GM12878 (cell line): ENCODE measurements at regions not wholly inside any gene's neighbourhood (a gene's known extent, or its start where the extent isn't known, plus 50 kb on each side); places are given as distances from the start of the nearest gene placed in this dataset.

Experiments
- ATAC-seq: fragments of 200-7000 bp; cut with Tn5 transposase; 3 replicates; pipeline ENCODE4 v1.9.1; 2020; ENCODE audit warnings: mild to moderate bottlenecking, moderate library complexity
- BruUV-seq: library from RNA; stranded (reverse); fragments of 400-500 nt; replicated peaks from 2 replicates; lab custom pipeline; 2021; lab: Mats Ljungman, UMichigan
- CTCF ChIA-PET: fragments of 300-600 bp; sonication (Branson Sonifier 250); formaldehyde crosslinking; extraction: SDS; loops from one replicate; lab custom pipeline; 2021; ENCODE audit warnings: inconsistent platforms; lab: Yijun Ruan, JAX
- POLR2A ChIA-PET: fragments of 350-600 bp; formaldehyde crosslinking; extraction: SDS; loops from one replicate; lab custom pipeline; 2021; ENCODE audit warnings: inconsistent platforms; lab: Charles Lee
- RAD21 ChIA-PET: fragments of 300-600 bp; sonication (Branson Sonifier 250); formaldehyde crosslinking; loops from one replicate; lab custom pipeline; 2023; ENCODE audit warnings: antibody characterized with exemption; ENCODE audit not compliant: unreplicated experiment; lab: Charles Lee
- SMC1A ChIA-PET: fragments of 300-600 bp; sonication (Branson Sonifier 250); formaldehyde crosslinking; loops from one replicate; lab custom pipeline; 2023; ENCODE audit not compliant: unreplicated experiment, uncharacterized antibody; lab: Charles Lee
- DNase-seq: peaks from one replicate; pipeline ENCODE4 v3.0.0-alpha.2; 2011; ENCODE audit warnings: low read depth, low spot score
- FAIRE-seq: peaks from 3 replicates; lab custom pipeline; 2011; peaks lifted over from hg19 to GRCh38; lab: Jason Lieb, UNC
- H2AFZ ChIP-seq: 2 replicates; pipeline ENCODE4 v1.6.0; 2011; ENCODE audit warnings: low read depth, low read length, control low read depth; ENCODE audit not compliant: control insufficient read depth
- H3K27ac ChIP-seq: 2 replicates; pipeline ENCODE4 v1.5.1; 2011; ENCODE audit warnings: control low read depth; ENCODE audit not compliant: control insufficient read depth, insufficient read depth
- H3K27me3 ChIP-seq, 2 experiments: replicated peaks in 1 of 2; 2 replicates each; pipeline versions ENCODE4 v1.6.0 to v1.6.1; 2011; ENCODE audit warnings: low read length in 1 of 2; ENCODE audit not compliant: control insufficient read depth in 2 of 2, insufficient read depth in 2 of 2
- H3K36me3 ChIP-seq, 2 experiments: 2 replicates each; pipeline ENCODE4 v1.5.1; 2011; ENCODE audit warnings: low read length in 1 of 2; ENCODE audit not compliant: control insufficient read depth in 2 of 2, insufficient read depth in 2 of 2
- H3K4me1 ChIP-seq: 2 replicates; pipeline ENCODE4 v1.6.1; 2011; ENCODE audit warnings: mild to moderate bottlenecking, low read length, moderate library complexity, mixed read lengths; ENCODE audit not compliant: control insufficient read depth, insufficient read depth
- H3K4me2 ChIP-seq: 2 replicates; pipeline ENCODE4 v1.6.0; 2011; ENCODE audit warnings: control low read depth; ENCODE audit not compliant: control insufficient read depth, insufficient read depth
- H3K4me3 ChIP-seq: fragments of 200-600 bp; sonication (generic); 2 replicates; pipeline ENCODE4 v1.5.1; 2016
- H3K79me2 ChIP-seq: 2 replicates; pipeline ENCODE4 v1.6.0; 2011; ENCODE audit warnings: low read length; ENCODE audit not compliant: control insufficient read depth, insufficient read depth
- H3K9ac ChIP-seq: 2 replicates; pipeline ENCODE4 v1.8.0; 2011; ENCODE audit warnings: low read length, control low read depth, mixed read lengths; ENCODE audit not compliant: control insufficient read depth, insufficient read depth
- H3K9me3 ChIP-seq: replicated peaks from 3 replicates; pipeline ENCODE4 v1.5.1; 2011; ENCODE audit warnings: mild to moderate bottlenecking, low read length; ENCODE audit not compliant: control insufficient read depth, insufficient read depth
- H4K20me1 ChIP-seq: 2 replicates; pipeline ENCODE4 v1.6.0; 2011; ENCODE audit not compliant: control insufficient read depth, insufficient read depth
- BACH1 ChIP-seq: fragments of 450-650 bp; IDR thresholded peaks from 2 replicates; pipeline ENCODE4 v1.6.1; 2017; ENCODE audit warnings: mild to moderate bottlenecking, borderline replicate concordance
- BCL3 ChIP-seq: IDR thresholded peaks from 2 replicates; pipeline ENCODE4 v1.6.1; 2011; ENCODE audit warnings: borderline replicate concordance, low read depth, mild to moderate bottlenecking, moderate library complexity, low read length; ENCODE audit not compliant: insufficient read depth, poor library complexity, severe bottlenecking
- CBX5 ChIP-seq: sonication (generic); IDR thresholded peaks from 2 replicates; pipeline ENCODE4 v1.6.1; 2016; ENCODE audit warnings: low read depth, moderate library complexity, mild to moderate bottlenecking, inconsistent platforms
- CEBPB ChIP-seq, 2 experiments: fragments of 150-350 bp in 1 of 2; IDR thresholded peaks; 2 replicates each; pipeline ENCODE4 v1.6.1; 2012 to 2014; ENCODE audit warnings: low read depth in 2 of 2, low read length in 2 of 2, borderline replicate concordance in 1 of 2, inconsistent platforms in 1 of 2
- DPF2 ChIP-seq: fragments of 450-650 bp; IDR thresholded peaks from 2 replicates; pipeline ENCODE4 v1.6.1; 2017; ENCODE audit warnings: mild to moderate bottlenecking
- HDGF ChIP-seq: fragments of 450-650 bp; IDR thresholded peaks from 2 replicates; pipeline ENCODE4 v1.6.1; 2016; ENCODE audit warnings: antibody characterized with exemption
- IRF5 ChIP-seq: fragments of 450-650 bp; IDR thresholded peaks from 2 replicates; pipeline ENCODE4 v1.6.1; 2017; ENCODE audit warnings: borderline replicate concordance
- NFIC ChIP-seq: IDR thresholded peaks from 2 replicates; pipeline ENCODE4 v1.6.1; 2012; ENCODE audit warnings: low read depth, mild to moderate bottlenecking, inconsistent platforms, low read length, moderate library complexity
- POLR2AphosphoS5 ChIP-seq: IDR thresholded peaks from 2 replicates; pipeline ENCODE4 v1.6.1; 2011; ENCODE audit warnings: mild to moderate bottlenecking, low read length, inconsistent platforms
- SUZ12 ChIP-seq: fragments of 200-600 bp; sonication (generic); IDR thresholded peaks from one replicate; pipeline ENCODE4 v1.6.1; 2018; ENCODE audit warnings: antibody characterized with exemption, mild to moderate bottlenecking; ENCODE audit not compliant: unreplicated experiment
- TCF12 ChIP-seq: IDR thresholded peaks from 2 replicates; pipeline ENCODE4 v1.6.1; 2011; ENCODE audit warnings: low read depth, mild to moderate bottlenecking, low read length
- in situ Hi-C: fragments of 300-500 bp; cut with MboI; formaldehyde crosslinking; loops from 9 replicates; pipeline ENCODE4 v1.14.3; 2018; ENCODE audit warnings: mixed read lengths
- intact Hi-C: fragments of 100-400 bp; cut with micrococcal nuclease; formaldehyde crosslinking; loops from one replicate; pipeline ENCODE4 v1.14.2; 2022; ENCODE audit not compliant: unreplicated experiment
- TF ChIP-seq, protein P1 (sequence below): IDR thresholded peaks from 2 replicates; pipeline ENCODE4 v1.6.1; 2012; ENCODE audit warnings: low read depth, low read length, improper control_type of control experiment
- TF ChIP-seq, protein P2 (sequence below): fragments of 450-650 bp; formaldehyde crosslinking; IDR thresholded peaks from 2 replicates; pipeline ENCODE4 v1.4.0; 2020; ENCODE audit warnings: mild to moderate bottlenecking, moderate library complexity

GRCh38 chr7:12102527-12102926, 108.6 kb upstream of the TMEM106B start (continued):
- TF ChIP-seq BCL3, result no peak

DNA sequence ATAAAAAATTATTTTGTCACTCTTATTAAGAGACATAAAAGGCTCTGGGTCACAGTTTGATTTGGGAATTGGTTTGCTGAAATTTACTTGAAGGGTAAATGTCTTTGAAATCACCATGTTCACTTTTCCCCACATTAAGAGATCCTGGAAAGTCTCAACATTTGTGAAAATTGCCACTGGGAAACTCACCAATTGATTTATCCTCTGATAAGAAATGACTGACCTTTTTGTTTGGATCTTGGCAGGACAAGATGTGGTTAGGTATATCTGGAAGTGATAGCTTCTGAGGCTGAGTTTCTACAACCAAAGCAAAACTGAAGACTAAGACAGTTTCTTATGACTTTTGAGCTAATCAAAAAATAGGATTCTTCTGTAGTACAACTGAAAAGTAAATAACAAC, 107.1 kb upstream of the TMEM106B start:
- CTCF ChIA-PET, result interaction anchor here (1.4 kb wide), 2 partner anchors 15 to 219 kb away, joined by 4 to 5 read pairs; no protein-coding TSS in a partner anchor
- no peak for TF ChIP-seq SUZ12
- no peak for TF ChIP-seq CEBPB (IDR thresholded peaks at IDR 0.05; ENCODE audit: borderline replicate concordance in 1 of 2, low read depth in 2 of 2, low read length in 2 of 2)
- TF ChIP-seq NFIC, result no peak
- TF ChIP-seq DPF2, result no peak
- no peak for TF ChIP-seq BACH1
- TF ChIP-seq, protein P1, sequence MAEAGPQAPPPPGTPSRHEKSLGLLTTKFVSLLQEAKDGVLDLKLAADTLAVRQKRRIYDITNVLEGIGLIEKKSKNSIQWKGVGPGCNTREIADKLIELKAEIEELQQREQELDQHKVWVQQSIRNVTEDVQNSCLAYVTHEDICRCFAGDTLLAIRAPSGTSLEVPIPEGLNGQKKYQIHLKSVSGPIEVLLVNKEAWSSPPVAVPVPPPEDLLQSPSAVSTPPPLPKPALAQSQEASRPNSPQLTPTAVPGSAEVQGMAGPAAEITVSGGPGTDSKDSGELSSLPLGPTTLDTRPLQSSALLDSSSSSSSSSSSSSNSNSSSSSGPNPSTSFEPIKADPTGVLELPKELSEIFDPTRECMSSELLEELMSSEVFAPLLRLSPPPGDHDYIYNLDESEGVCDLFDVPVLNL, result no peak
- no peak for TF ChIP-seq CBX5
- TF ChIP-seq HDGF, result no peak
- no peak for TF ChIP-seq IRF5
- TF ChIP-seq, protein P2, sequence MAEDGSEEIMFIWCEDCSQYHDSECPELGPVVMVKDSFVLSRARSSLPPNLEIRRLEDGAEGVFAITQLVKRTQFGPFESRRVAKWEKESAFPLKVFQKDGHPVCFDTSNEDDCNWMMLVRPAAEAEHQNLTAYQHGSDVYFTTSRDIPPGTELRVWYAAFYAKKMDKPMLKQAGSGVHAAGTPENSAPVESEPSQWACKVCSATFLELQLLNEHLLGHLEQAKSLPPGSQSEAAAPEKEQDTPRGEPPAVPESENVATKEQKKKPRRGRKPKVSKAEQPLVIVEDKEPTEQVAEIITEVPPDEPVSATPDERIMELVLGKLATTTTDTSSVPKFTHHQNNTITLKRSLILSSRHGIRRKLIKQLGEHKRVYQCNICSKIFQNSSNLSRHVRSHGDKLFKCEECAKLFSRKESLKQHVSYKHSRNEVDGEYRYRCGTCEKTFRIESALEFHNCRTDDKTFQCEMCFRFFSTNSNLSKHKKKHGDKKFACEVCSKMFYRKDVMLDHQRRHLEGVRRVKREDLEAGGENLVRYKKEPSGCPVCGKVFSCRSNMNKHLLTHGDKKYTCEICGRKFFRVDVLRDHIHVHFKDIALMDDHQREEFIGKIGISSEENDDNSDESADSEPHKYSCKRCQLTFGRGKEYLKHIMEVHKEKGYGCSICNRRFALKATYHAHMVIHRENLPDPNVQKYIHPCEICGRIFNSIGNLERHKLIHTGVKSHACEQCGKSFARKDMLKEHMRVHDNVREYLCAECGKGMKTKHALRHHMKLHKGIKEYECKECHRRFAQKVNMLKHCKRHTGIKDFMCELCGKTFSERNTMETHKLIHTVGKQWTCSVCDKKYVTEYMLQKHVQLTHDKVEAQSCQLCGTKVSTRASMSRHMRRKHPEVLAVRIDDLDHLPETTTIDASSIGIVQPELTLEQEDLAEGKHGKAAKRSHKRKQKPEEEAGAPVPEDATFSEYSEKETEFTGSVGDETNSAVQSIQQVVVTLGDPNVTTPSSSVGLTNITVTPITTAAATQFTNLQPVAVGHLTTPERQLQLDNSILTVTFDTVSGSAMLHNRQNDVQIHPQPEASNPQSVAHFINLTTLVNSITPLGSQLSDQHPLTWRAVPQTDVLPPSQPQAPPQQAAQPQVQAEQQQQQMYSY (CRISPR knock-in tag), result no peak
- no peak for TF ChIP-seq TCF12
- no peak for TF ChIP-seq POLR2AphosphoS5
- in situ Hi-C loops, result no loop called here
- Histone ChIP-seq H3K79me2 (no peaks in the 10 kb centered on the region), H3K27me3 (no peaks in the 10 kb centered on the region), H3K27ac (no peak overlapping the region), H2AFZ (no peak overlapping the region), H3K9me3 (no peaks in the 10 kb centered on the region), H4K20me1 (no peaks in the 10 kb centered on the region), H3K4me1 (no peaks in the 10 kb centered on the region), H3K9ac (no peak overlapping the region), H3K4me2 (no peak overlapping the region), H3K4me3 (no peak overlapping the region), H3K36me3 (no peaks in the 10 kb centered on the region)
- SMC1A ChIA-PET, result interaction anchor here (0.9 kb wide), 1 partner anchor 218 kb away, joined by 3 read pairs; no protein-coding TSS in a partner anchor
- RAD21 ChIA-PET, result no interaction called here
- FAIRE-seq (no peak), ATAC-seq (no peak), DNase-seq (no peak)
- POLR2A ChIA-PET, result no interaction called here
- no TSS peak for BruUV-seq
- intact Hi-C loops, result no loop called here
